ENCODE measurements at regions not wholly inside any gene's neighbourhood (a gene's known extent, or its start where the extent isn't known, plus 50 kb on each side); places are given as distances from the start of the nearest gene placed in this dataset.

GRCh38 chr1:81702079-81702715 lies 98.5 kb upstream of the ADGRL2 start:
- CTCF ChIA-PET (ENCODE audit: partially characterized antibody): no interaction called here
- H3K79me1 ChIP-seq (ENCODE audit: low read depth, low read length): no peaks in the 10 kb centered on the region
- no peak overlapping the region for H4K5ac ChIP-seq (ENCODE audit: insufficient read length, low read depth, low read length)
- H3K23me2 ChIP-seq (ENCODE audit: low read depth, low read length): peaks cover 3% of the 10 kb centered on the region; the same call in 1 of the 2 replicates
- H4K91ac ChIP-seq (replicated peaks; ENCODE audit: insufficient read length, low read length): peak overlapping the region; percentile 32
- no peak overlapping the region for H2BK120ac ChIP-seq (replicated peaks; ENCODE audit: low read depth, low read length)
- no peak overlapping the region for H2BK20ac ChIP-seq (ENCODE audit: low read length)
- H2AFZ ChIP-seq (ENCODE audit: low read length): no peak overlapping the region
- WGBS, 2 experiments (ENCODE audit: extremely low coverage in 1 of 2, insufficient coverage in 1 of 2, insufficient read length in 1 of 2, insufficient replicate concordance in 2 of 2, low coverage in 1 of 2, low lambda C conversion rate in 2 of 2, missing lambda C conversion rate in 1 of 2): 77% methylated on average over 2 of the region's 2 CpGs; no CpG with 5 or more reads in 1 of the 2 experiments
- no peak overlapping the region for H4K8ac ChIP-seq (ENCODE audit: extremely low read depth, insufficient read depth, low read length)
- no peaks in the 10 kb centered on the region for H4K20me1 ChIP-seq (replicated peaks in 1 of 2; ENCODE audit: control insufficient read depth in 1 of 2, insufficient read depth in 2 of 2, low read length in 2 of 2)
- DNase-seq (ENCODE audit: low read depth in 1 of 2, low spot score in 2 of 2): no peak
- H3K18ac ChIP-seq (ENCODE audit: extremely low read depth, low read length): no peak overlapping the region
- H3K4me1 ChIP-seq (replicated peaks in 1 of 4; ENCODE audit: control insufficient read depth in 3 of 4, insufficient read depth in 4 of 4, low read length in 3 of 4): peaks cover 0 to 18% (median 15%) of the 10 kb centered on the region in 4 experiments; a peak in 6 of 7 replicates
- no peak overlapping the region for H2BK5ac ChIP-seq (ENCODE audit: low read depth, low read length)
- no peaks in the 10 kb centered on the region for H3K36me3 ChIP-seq (ENCODE audit: control insufficient read depth in 2 of 4, insufficient read depth in 4 of 4, low read length in 3 of 4)
- no peak overlapping the region for H3K4ac ChIP-seq (replicated peaks; ENCODE audit: insufficient read length, low read depth, low read length)
- POLR2A ChIA-PET (ENCODE audit: partially characterized antibody): interaction anchor here (0.9 kb wide), 1 partner anchor 16 kb away, joined by 3 read pairs; no protein-coding TSS in a partner anchor
- no peaks in the 10 kb centered on the region for H3K79me2 ChIP-seq (ENCODE audit: control insufficient read depth in 1 of 2, insufficient read depth in 2 of 2, low read length in 2 of 2)
- H3K14ac ChIP-seq (ENCODE audit: insufficient read length): no peak overlapping the region
- H3K23ac ChIP-seq (ENCODE audit: insufficient read length): no peak overlapping the region
- H3K4me2 ChIP-seq (ENCODE audit: insufficient read depth in 1 of 2, low read depth in 2 of 2, low read length in 2 of 2): no peak overlapping the region
- H3K56ac ChIP-seq (replicated peaks; ENCODE audit: insufficient read length, low read depth, low read length): no peak overlapping the region
- H2AK5ac ChIP-seq (ENCODE audit: low read depth, low read length): no peak overlapping the region
- no peak for FAIRE-seq
- no peak overlapping the region for H2BK15ac ChIP-seq (ENCODE audit: low read length)
- H2BK12ac ChIP-seq (ENCODE audit: low read depth, low read length): no peak overlapping the region
- no peak overlapping the region for H3K4me3 ChIP-seq (ENCODE audit: extremely low read depth in 1 of 4, insufficient read depth in 2 of 4, low read depth in 3 of 4, low read length in 4 of 4)
- no peak overlapping the region for H3K9ac ChIP-seq (replicated peaks in 1 of 4; ENCODE audit: extremely low read depth in 1 of 4, low read depth in 3 of 4, low read length in 3 of 4)
- no peaks in the 10 kb centered on the region for H3K9me3 ChIP-seq (ENCODE audit: insufficient read depth in 2 of 2, low read depth in 1 of 2, low read length in 1 of 2)
- no peak overlapping the region for H3K27ac ChIP-seq (ENCODE audit: low read depth, low read length)
- no peaks in the 10 kb centered on the region for H3K27me3 ChIP-seq (replicated peaks in 1 of 4; ENCODE audit: control insufficient read depth in 3 of 4, extremely low read depth in 1 of 4, insufficient read depth in 3 of 4, low read length in 3 of 4)
- no peak for TF ChIP-seq EGR1 (IDR thresholded peaks at IDR 0.05; ENCODE audit: borderline replicate concordance, low read depth, low read length)
- no peak for TF ChIP-seq POLR2A (IDR thresholded peaks at IDR 0.05; ENCODE audit: control extremely low read depth in 1 of 2, low read depth in 2 of 2, low read length in 2 of 2)
- no peak for TF ChIP-seq KDM1A (IDR thresholded peaks at IDR 0.05; ENCODE audit: borderline replicate concordance, low read length)

All from H1 (cell line).